Epithelial cell of esophagus (primary cell): ENCODE measurements at regions not wholly inside any gene's neighbourhood (a gene's known extent, or its start where the extent isn't known, plus 50 kb on each side); places are given as distances from the start of the nearest gene placed in this dataset.

Experiments used
- DNase-seq: peaks from one replicate; pipeline ENCODE4 v3.0.0; 2010; ENCODE audit warnings: low read depth
- H3K4me3 ChIP-seq: 2 replicates; pipeline ENCODE4 v1.5.1; 2011; ENCODE audit warnings: mild to moderate bottlenecking, low read length, control low read depth
- CTCF ChIP-seq: IDR thresholded peaks from 2 replicates; pipeline ENCODE4 v1.5.1; 2011; ENCODE audit warnings: low read depth, mild to moderate bottlenecking, low read length, control low read depth, inconsistent platforms; ENCODE audit not compliant: insufficient read depth; ENCODE audit errors: missing control alignments

- DNase-seq = peak; percentile 53
- no peak for TF ChIP-seq CTCF
- H3K4me3 ChIP-seq = no peak overlapping the region
Observed at GRCh38 chr10:78964952-78965633, 103.7 kb upstream of the ZMIZ1 start.

GRCh38 chr10:78966182-78966787 lies 102.5 kb upstream of the ZMIZ1 start:
- no peak for TF ChIP-seq CTCF
- no peak overlapping the region for H3K4me3 ChIP-seq
- DNase-seq = no peak

GRCh38 chr10:78966844-78967488 lies 101.8 kb upstream of the ZMIZ1 start:
- DNase-seq = no peak
- no peak overlapping the region for H3K4me3 ChIP-seq
- no peak for TF ChIP-seq CTCF

- DNase-seq = no peak
- no peak for TF ChIP-seq CTCF
- no peak overlapping the region for H3K4me3 ChIP-seq
Observed at GRCh38 chr10:78968300-78968942, 100.3 kb upstream of the ZMIZ1 start.

- DNase-seq = no peak
- H3K4me3 ChIP-seq = no peak overlapping the region
- TF ChIP-seq CTCF = no peak
Observed at GRCh38 chr10:78968943-78969342, 99.8 kb upstream of the ZMIZ1 start.

- H3K4me3 ChIP-seq = no peak overlapping the region
- DNase-seq = no peak
- TF ChIP-seq CTCF = no peak
Observed at GRCh38 chr10:78969719-78970118, 99.0 kb upstream of the ZMIZ1 start.

GRCh38 chr10:78970261-78970660 lies 98.5 kb upstream of the ZMIZ1 start:
- no peak for DNase-seq
- H3K4me3 ChIP-seq = no peak overlapping the region
- no peak for TF ChIP-seq CTCF
